Cardiac fibroblast (primary cell): ENCODE measurements at regions not wholly inside any gene's neighbourhood (a gene's known extent, or its start where the extent isn't known, plus 50 kb on each side); places are given as distances from the start of the nearest gene placed in this dataset.

Experiments
- DNase-seq, 2 donors: peaks; one replicate each; pipeline versions ENCODE4 v3.0.0 to v3.0.0-alpha.2; 2010; ENCODE audit warnings: low read depth in 2 of 2
- H3K4me3 ChIP-seq, 2 donors: replicated peaks in 1 of 2; 1 replicate in 1 of 2; 2 replicates in 1 of 2; pipeline ENCODE4 v1.5.1; 2011; ENCODE audit warnings: low read depth in 2 of 2, low read length in 2 of 2, mild to moderate bottlenecking in 2 of 2, moderate library complexity in 1 of 2
- TF ChIP-seq, protein P1 (sequence below): IDR thresholded peaks from one replicate; pipeline ENCODE4 v1.5.1; 2011; ENCODE audit warnings: low read depth, mild to moderate bottlenecking, low read length, inconsistent platforms

- TF ChIP-seq, protein P1, sequence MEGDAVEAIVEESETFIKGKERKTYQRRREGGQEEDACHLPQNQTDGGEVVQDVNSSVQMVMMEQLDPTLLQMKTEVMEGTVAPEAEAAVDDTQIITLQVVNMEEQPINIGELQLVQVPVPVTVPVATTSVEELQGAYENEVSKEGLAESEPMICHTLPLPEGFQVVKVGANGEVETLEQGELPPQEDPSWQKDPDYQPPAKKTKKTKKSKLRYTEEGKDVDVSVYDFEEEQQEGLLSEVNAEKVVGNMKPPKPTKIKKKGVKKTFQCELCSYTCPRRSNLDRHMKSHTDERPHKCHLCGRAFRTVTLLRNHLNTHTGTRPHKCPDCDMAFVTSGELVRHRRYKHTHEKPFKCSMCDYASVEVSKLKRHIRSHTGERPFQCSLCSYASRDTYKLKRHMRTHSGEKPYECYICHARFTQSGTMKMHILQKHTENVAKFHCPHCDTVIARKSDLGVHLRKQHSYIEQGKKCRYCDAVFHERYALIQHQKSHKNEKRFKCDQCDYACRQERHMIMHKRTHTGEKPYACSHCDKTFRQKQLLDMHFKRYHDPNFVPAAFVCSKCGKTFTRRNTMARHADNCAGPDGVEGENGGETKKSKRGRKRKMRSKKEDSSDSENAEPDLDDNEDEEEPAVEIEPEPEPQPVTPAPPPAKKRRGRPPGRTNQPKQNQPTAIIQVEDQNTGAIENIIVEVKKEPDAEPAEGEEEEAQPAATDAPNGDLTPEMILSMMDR: no peak
- H3K4me3 ChIP-seq: no peak overlapping the region
- DNase-seq: no peak
Measured at GRCh38 chr9:20291201-20291600, 331.1 kb downstream of the MLLT3 start.

GRCh38 chr9:20290257-20290656 lies 332.0 kb downstream of the MLLT3 start:
- no peak for DNase-seq
- H3K4me3 ChIP-seq: no peak overlapping the region
- TF ChIP-seq, protein P1: no peak

DNA sequence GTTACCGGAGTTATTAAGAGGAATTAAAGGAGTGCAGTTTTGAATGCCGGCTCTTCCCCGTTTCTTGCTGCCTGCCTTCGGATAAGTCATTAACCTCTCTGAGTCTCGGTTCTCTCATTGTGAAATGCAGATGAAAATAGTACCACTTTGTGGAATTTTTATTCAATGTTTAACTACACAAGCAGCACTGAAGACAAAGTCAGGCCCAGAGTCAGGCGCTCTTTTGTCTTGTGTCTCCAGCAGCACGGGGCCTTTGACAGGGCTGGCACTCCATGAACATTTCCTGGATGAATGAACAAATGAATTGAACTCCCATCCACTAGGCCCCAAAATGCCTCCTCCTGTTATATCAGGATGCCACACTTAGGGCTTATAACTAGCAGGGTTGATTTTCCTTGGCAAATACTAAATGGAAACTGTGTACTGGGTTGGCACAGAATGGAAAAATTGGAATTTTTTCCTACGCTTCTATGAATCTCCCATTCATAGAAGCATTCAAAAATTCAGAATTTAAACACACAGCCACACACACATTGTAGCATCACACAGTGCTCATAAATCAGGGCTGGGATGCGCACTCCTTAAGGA lies 332.8 kb downstream of the MLLT3 start:
- DNase-seq: no peak
- TF ChIP-seq, protein P1: no peak
- H3K4me3 ChIP-seq: no peak overlapping the region

GRCh38 chr9:20286969-20287368 lies 335.3 kb downstream of the MLLT3 start:
- DNase-seq: no peak
- H3K4me3 ChIP-seq: no peak overlapping the region
- TF ChIP-seq, protein P1: no peak

GRCh38 chr9:20286154-20286700 lies 336.1 kb downstream of the MLLT3 start:
- TF ChIP-seq, protein P1: no peak
- H3K4me3 ChIP-seq: no peak overlapping the region
- no peak for DNase-seq

DNA sequence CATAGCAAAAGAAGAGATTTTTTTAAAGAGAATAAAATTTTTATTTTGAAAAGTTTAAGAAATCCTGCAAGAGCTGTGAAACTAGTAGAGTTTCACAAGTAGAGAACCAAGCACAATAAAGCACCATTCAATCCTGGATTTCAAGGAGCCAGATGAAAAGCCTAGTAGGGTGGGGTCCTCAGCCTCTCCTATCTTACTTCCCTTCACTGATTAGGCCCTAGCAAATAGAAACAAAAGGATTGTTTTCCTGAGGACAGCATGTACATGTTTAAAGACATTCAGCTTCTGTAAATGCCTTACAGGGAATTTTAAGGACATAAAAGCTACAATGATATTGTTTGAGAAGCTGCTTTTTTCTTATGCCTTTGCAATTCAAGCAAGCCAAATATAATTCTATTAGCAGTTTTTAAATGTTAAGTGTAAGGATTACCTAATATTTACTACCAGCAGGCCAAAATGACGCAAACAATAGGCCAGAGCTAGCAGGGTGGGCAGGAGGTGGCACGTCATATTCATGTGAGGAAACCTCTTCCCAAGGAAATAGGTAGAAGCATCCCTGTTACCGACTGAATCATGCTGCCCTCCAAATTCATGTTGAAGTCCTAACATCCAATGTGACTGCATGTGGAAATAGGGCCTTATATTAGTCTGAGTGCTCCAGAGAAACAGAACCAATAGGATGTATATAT lies 337.6 kb downstream of the MLLT3 start:
- DNase-seq: no peak
- TF ChIP-seq, protein P1: no peak
- H3K4me3 ChIP-seq: no peak overlapping the region
